UCSD-AML1 (cell line): ENCODE measurements at regions not wholly inside any gene's neighbourhood (a gene's known extent, or its start where the extent isn't known, plus 50 kb on each side); places are given as distances from the start of the nearest gene placed in this dataset.

Source experiments
- DNase-seq: peaks from one replicate; lab custom pipeline; 2025; ENCODE audit not compliant: unreplicated experiment; lab: John Stamatoyannopoulos, UW

DNA sequence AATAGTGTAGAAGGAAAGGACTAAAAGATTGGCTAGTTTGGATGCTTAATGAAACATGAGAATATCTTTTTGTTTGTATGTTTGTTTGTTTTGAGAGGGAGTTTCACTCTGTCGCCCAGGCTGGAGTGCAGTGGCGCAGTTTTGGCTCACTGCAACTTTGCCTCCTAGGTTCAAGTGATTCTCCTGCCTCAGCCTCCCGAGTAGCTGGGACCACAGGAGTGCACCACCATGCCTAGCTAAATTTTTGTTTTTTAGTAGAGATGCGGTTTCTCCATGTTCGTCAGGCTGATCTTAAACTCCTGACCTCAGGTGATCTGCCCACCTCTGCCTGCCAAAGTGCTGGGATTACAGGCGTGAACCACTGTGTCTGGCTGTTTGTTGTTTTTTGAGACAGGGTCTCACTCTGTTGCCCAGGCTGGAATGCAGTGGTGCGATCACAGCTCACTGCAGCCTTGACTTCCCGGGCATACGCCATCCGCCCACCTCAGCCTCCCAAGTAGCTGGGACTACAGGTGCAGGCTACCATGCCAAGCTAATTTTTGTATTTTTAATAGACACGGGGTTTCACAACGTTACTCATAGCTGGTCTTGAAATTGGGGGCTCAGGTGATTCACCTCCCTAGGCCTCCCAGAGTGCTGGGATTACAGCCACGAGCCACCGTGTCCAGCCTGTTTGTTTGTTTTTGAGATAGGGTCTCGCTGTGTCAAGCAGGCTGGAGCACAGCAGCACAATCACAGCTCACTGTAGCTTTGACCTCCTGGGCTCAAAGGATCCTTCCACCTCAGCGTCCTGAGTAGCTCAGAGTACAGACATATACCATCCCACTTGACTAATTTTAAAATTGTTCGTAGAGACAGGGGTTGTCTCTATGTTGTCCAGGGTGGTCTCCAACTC lies 209.2 kb downstream of the MYCN start:
- DNase-seq: no peak

DNA sequence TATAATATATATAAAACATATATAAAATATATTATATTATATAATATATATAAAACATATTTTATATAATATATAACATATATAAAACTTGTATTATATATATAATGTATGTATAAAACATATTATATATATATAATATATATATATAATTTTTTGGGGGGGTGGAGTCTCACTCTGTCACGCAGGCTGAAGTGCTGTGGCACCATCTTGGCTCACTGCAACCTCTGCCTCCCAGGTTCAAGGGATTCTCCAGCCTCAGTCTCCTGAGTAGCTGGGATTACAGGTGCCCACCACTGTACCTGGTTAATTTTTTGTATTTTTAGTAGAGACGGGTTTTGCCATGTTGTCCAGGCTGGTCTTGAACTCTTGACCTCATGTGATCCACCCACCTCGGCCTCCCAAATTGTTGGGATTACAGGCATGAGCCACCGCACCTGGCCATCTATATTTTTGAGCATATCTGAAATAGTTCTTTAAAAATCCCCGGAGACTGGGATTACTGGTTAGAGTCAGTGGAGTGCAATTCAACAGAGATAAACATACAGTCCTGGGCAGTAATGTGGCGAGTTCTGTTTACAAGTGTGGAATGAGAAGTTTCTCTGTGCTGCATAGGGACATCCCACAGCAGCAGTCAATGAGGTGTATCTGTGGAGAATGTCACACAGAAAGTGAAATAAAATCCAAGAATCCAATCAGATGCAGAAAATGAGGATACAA lies 208.4 kb downstream of the MYCN start:
- DNase-seq: no peak

DNA sequence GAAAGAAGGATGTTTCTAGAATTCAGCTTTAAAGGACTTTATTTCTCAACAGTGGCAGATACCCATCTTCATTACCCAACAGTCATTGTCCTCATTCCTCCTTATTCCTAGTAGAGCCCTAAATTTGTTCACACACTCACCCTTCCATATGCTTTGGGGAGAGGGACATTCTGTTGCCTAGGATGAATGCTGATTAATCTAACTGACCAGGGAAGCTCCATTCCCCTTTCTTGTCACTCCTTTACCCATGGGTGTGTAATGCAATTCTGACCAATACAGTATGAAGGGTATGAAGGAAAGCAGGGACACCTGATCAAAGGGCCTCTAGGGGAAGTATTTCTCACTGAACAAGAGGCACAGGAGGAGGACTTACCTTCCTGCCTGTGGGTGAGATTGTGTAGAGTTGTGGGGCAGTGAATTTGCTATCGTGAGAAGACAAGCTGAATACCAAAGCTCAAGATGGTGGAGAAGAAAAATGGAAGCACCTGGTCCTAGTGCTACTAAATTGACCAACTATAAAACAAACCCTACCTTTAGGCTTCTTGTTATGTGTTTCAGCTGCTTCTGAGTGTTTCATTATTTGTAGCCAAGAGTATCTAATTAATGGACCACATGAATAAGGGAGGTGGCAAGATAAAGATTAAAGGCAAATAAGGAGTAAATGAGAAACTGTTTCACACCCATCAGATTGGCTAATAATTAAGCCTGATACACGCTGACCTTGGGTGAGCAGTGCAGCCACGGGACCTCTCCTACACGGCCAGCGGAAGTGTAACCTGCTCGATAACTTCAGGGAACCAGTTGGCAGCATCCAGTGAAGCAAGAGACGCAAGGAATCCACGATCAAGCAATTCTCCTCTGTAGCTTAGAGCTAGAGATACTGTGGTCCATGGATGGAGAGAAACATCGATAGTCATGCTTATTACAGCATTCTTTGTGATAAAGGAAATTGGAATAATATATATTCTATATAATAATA lies 202.3 kb downstream of the MYCN start:
- no peak for DNase-seq

DNA sequence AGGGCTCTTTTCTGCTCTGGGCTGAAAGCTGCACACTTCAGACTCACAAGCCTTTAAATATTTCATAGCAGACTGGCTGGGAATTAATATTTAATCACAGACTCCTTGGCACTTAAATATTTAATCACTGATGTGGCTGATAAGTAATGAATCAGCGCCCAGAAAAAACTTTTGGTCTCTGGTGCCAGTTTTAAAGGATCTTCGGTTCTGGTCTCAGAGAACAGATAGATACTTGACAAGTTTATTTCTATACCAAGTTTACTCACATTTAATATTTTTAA lies 201.2 kb downstream of the MYCN start:
- no peak for DNase-seq

DNA sequence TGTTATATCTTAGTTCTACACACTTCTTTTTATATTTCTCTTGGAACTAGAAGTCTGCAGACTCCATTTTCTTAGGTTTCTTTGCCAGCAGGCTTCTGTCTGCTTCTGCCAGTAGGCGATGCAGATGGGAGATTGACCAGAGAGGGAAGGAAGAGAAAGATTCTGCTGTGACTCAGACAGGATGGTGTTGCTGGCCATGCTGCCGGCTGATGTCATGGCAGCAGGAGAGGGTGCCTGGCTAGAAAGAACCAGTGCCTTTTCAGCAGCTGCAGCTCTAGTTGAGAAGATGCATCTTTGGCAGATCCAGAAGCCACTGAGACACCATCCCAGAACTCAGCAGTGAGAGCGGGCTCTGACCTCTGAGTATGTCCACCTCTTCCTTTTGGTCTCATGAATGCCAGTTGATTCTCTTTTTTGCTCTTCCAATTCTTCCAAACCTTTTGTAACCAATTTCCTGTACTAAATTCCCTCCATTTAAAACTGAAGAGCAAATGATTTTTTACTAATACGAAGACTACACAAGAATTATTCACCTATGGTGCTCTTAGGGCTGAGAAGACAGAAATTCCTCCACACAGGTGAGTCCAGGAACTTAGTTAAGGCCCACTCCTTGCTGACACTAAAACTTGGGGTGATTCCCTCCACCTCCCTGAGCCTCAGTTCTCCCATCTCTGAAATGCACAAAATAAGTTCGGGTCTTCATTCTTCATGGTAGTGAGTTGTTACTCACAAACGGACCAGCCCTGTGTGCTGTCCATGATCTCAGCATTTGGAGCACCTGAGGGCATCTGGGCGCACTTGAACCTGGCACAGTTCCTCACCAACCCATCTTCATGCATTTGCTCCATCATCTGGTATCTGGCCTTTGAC lies 200.7 kb downstream of the MYCN start:
- DNase-seq: no peak

DNA sequence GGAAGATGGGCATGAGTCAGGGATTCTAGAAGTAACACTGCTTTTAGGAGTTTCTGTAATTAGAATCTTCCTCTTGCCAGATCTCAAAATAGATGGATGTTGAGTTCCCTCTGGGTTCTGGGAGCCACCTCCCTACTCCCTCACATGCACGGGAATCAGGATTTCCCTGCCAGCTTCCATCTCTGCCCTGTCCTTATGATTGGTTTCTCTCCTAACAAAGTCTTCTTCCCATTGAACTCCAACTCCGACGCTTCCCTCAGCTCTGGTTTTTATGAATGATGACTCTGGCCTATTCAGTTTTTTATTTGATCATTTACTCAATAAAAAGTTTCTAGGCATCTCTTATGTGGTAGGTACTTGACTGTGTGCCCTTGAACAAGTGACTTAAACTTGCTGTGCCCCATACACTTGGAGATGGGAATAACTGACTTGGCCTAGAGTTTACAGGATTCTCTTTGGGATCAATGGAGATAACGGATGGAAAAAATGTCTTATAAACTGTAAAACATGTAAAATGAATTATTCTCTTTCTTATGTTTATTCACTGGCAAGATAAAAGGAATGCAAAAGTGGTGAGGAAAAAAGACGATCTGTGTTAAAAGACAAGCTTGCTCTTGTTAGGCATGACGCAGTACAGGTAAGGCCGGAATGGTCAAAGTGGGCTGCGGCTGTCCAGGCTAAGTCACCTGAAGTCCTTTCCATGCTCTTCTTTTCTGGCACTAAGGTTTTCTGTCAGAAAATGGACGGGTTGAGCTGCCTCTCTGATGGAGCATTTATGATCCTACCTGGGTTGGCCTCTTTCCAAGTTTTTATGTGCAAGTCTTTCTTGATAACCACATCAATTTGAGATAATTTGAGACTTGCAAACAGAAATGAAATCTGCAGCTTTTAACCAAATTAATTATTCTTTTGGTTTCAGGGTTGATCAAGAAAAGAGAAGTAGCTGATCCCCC lies 199.6 kb downstream of the MYCN start:
- DNase-seq: no peak

DNA sequence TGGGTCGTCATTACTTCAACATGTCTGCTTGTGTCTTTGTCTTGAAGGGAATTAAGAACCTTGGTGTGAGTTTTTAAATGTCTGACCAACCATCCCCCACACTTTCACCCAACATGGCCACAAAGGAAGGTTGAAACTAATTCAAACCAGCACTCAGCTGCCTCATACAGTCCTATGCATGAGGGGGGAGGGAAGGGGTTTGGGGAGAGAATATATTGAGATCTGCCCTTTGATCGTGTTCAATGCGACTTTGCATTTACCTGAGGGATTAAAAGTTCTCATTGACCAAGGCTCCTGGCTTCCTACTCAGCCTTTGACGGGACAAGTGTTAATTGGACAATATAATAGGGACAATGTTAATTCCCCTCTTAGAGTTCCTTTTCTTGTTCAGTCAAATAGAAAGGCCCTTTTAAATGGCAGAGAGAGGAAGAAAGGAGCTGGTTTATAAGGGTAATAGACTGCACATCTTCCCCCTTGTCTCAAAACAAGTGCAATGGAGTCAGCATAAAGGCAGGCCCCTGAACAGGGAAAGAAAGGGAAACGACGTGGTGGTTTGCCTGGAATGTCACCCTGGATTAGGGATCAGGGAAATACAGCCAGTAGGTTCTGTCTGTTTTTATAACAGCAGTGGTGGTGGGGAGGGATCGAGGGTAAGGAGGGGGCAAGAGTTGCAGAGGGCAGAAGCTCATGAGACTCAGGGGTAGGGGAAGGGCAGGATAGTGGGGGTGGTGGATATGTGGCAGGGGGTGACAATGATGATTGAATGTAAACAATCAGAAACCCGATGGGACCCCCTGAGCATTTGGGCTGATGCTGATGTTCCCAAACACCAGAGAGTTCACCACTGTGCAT lies 198.7 kb downstream of the MYCN start:
- no peak for DNase-seq

DNA sequence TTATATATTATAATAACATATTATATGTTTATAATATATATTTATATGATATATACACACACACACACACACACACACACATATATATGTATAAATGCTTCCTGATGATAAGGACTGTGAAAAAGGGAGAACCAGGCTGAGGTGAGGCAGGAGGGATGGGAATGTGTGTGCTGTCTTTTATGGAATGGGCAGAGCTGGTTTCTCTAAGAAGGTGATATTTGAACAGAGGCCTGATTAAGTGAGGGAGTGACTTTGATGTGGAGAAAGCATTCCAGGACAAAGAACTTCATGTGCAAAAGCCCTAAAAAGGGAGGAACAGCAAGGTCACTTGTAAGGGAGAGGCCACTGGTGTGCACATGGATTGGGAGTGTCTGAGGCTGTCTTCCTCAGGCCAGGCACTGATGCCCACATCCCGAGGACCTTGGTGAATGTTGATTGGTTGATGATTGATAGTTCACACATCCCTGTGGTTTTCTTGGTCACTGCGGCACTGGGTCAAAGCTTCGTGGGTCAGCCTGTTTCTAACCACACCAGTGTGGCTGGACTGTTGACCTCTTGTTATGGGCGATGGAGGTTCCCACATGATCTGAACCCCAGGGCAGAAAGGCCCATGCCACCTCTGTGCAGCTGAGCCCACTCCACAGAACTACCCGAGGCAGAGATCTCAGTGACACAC lies 196.9 kb downstream of the MYCN start:
- DNase-seq: no peak

DNA sequence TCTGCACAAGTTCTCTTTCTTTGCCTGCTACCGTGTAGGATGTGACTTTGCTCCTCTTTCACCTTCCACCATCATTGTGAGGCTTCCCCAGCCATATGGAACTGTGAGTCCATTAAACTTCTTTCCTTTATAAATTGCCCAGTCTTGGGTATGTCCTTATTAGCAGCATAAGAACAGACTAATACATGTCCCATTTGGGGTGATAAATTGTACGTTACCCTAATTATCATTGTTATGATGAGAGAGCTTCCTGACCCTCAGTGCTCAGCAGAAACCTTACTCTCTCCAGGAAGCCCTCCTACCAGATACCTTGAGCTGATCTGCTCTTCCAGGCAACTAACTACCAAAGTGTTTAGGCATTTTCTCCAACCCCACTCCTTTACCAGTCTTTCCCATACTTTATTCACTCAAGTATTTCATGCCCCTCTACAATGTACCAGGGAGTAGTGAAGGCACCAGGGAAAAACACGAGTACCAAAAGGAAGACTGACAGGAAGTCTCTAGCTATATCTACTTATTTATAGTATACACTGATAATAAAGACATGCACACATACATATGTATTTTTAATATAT lies 196.2 kb downstream of the MYCN start:
- no peak for DNase-seq

DNA sequence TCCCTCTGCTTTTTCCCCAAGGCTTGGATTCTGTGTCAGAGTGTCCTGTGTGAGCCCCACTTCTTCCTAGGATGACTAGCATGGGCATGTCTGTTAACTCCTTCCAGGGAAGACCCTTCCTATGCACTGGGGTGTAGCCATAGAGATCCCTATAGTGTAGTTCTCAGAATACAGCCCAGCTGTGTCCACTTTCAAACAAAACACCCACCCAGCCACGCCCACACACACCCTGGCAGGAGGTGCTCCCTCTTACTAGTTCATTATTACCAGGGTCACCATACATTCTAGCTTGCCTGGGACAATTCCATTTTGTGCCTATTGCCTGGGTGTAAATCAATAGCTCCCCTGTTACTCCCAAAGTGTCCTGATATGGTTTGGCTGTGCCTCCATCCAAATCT lies 195.6 kb downstream of the MYCN start:
- DNase-seq: no peak

DNA sequence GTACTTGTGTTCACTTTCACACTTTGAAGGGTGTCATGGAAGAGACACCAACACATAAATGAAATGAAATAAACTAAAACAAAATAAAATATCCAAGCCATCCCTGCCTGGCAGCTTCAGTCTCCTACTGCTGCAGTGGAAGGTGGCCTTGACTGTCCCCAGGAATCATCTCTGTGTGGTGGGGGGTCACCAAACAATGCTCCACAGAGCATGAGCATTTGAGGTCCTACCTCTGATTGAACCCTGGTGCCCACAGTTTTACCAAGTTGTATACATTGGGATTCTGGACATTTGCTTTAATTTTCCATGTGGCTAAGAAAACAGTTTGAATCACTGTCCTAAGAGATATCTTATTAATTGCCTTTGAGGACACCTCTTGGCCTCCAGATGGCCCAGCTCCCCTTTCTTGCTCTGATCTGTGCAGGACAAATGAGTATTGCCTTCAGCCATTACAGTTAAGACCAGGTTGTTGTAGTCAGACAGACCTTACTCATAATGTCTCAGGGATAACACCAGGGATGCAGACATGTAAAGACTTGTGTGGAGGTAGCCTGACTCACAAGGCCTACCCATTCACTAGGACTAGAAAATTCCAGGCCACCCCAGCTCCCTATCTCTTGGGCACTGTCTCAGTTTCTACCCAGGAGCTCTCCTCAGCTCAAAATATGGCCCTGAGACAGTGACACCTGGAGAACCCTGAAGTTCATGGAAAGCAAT lies 195.0 kb downstream of the MYCN start:
- no peak for DNase-seq

DNA sequence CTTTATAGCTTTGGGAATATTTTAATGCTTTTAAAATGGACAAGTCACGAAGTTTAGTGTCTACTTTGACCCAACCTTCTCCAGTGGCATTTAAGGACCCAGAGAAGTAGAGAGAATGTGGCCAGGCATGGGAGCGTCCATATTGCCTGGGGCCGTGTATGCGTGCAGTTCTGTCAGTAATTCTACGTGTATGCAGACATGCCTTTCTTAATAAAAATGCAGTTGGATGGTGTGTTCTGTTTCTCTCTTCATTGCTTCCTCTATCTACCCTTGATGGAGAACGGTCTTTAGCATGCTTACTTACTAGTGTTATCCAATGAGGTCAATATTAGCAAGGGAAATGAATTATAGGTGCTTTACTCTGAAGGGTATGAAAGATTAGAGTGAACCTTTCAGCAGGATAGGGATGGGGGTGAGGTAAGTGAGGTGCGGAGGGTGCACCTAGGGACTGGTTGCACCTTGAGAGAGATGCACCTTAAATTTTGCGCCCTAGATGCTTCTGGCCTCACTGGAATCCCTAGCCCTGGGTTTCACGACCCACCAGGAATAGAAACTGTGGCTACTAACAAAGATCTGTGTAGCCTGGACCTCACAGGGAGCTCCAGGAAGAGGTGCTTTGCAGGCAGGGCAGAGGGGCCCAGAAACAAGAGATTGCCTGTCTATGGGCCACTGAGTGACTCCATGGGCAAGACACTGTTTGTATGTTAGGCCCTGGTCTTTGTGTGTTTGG lies 194.3 kb downstream of the MYCN start:
- DNase-seq: no peak

DNA sequence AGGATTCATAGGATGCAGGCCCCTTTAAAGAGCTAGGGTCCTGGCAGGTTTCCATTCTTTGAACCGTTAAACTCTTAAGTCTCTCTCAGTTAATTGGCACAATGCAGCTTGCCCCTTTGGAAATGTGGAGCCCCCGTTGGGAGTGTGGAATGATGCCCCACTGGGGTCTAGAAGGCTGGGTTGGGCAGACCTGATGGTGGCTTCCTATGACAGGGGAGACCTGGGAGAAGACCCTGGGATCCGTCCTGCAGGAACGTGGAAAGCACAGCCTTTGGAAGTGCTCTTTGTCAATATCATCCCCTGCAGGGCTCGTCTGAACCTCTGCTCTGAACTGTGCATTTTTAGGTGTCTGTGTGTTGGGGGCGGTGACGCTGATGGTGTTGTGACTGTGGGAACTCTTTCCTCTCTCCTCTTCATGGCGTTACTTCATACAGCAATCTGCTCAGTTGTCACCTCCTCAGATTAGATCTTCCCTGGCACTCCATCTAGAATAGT lies 190.6 kb downstream of the MYCN start:
- DNase-seq: no peak

DNA sequence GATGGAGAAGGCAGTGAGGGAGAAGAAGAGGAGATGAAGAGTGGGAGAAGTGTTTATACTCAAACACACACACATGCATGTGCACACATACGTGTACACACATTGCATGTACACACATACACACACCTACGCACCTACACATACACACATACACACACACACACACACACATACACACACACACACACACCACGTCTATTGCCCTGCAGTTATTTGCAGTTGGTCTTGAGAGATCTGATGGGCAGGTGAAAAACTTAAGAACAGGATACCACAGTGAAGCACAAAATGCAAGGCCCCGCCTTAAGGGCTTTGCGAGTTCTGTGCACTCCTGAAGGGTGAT lies 190.2 kb downstream of the MYCN start:
- no peak for DNase-seq

DNA sequence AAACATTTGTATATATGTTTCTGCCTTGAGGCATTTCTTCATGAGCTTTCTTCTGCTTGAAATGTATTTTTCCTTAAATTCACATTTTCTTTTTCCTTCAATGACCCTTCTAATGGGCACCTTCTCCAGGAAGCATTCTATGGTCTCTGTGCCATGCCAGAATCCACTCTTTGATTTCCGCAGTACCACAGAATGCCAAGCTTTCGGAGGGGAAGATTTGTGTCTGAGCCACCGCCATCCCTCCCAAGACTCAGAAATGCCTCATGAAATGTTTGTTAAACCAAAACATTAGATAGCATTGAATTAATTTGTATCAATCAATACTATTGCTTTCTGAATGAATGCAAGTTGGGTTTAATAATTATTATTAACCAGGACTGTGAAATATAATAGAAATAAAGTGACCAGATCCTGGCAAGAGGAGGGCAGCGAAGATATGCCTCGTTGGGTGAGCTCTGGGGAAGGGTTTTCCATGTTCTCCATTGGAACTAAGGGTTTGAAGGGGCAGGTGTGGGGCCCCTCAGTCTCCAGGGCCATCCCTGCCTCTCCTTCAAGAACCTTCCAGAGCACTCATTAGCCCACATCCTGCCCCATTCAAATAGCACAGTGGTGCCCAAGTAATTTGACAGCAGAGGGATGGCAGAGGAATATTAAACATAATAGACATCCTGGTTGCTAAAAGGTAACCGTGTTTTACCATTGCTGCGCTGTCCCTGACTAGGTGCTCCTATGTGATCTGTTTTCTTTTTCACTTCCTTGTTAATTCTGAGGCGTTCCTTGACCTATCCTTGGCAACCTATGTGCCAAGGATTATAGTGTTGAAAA lies 189.6 kb downstream of the MYCN start:
- no peak for DNase-seq
